ENCODE measurements at regions not wholly inside any gene's neighbourhood (a gene's known extent, or its start where the extent isn't known, plus 50 kb on each side); places are given as distances from the start of the nearest gene placed in this dataset.

DNA sequence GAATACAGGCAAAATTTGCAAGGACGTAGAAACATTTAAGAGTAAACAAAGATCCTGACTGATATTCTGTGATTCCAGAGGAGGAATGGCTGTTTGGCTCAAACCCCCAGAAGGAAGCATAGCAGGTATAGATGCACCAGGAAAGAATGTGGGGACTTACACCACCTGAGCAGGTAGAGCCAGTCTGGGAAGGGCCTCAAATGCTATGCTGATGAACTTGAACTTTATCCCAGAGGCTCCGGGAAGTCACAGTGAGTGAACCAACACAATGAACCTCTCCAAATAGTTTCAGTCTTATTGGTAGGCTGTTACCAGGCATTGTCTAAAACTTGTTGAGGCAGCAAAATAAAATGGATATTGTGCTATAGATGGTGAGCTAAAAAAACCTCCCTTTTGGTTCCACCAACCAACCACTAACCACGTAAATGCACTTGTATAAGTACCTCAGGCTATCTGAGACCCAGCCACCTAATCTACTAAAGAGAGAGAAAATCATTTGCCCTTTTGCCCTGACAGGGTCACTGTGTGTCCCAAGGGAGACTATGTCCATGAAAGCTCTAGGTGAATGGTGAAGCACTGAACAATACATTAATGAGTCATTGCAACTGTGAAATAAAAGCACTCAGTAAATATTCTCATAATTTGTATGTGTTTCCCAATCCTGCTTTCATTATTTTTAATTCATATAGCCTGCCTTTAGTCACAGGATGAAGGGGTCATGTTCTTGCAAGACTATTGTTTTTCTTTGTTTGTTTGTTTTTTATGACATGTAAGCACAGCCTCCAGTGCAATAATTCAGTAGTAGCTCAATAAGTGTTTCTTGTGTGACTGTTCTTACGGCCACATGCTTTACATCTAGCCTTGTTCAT is 911.6 kb downstream of the EPHA4 start:
- no peaks in the 10 kb centered on the region for H3K9me3 ChIP-seq
- intact Hi-C loops (cut with DNase I; ENCODE audit: low total_unique reads) = no loop called here
- TF ChIP-seq POLR2AphosphoS5 (IDR thresholded peaks at IDR 0.05) (no peak), POLR2A (IDR thresholded peaks at IDR 0.05) (no peak)
- TF ChIP-seq, protein P1, sequence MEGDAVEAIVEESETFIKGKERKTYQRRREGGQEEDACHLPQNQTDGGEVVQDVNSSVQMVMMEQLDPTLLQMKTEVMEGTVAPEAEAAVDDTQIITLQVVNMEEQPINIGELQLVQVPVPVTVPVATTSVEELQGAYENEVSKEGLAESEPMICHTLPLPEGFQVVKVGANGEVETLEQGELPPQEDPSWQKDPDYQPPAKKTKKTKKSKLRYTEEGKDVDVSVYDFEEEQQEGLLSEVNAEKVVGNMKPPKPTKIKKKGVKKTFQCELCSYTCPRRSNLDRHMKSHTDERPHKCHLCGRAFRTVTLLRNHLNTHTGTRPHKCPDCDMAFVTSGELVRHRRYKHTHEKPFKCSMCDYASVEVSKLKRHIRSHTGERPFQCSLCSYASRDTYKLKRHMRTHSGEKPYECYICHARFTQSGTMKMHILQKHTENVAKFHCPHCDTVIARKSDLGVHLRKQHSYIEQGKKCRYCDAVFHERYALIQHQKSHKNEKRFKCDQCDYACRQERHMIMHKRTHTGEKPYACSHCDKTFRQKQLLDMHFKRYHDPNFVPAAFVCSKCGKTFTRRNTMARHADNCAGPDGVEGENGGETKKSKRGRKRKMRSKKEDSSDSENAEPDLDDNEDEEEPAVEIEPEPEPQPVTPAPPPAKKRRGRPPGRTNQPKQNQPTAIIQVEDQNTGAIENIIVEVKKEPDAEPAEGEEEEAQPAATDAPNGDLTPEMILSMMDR (IDR thresholded peaks at IDR 0.05) = no peak
- H3K4me3 ChIP-seq = no peak overlapping the region
- no peaks in the 10 kb centered on the region for H3K36me3 ChIP-seq
- peak in 1 of 2 donors; percentile 33 for DNase-seq (ENCODE audit: low spot score in 2 of 2)
- peak overlapping the region; percentile 27 to 33 for H3K27ac ChIP-seq
- no peaks in the 10 kb centered on the region for H3K4me1 ChIP-seq
- H3K27me3 ChIP-seq = no peaks in the 10 kb centered on the region

DNA sequence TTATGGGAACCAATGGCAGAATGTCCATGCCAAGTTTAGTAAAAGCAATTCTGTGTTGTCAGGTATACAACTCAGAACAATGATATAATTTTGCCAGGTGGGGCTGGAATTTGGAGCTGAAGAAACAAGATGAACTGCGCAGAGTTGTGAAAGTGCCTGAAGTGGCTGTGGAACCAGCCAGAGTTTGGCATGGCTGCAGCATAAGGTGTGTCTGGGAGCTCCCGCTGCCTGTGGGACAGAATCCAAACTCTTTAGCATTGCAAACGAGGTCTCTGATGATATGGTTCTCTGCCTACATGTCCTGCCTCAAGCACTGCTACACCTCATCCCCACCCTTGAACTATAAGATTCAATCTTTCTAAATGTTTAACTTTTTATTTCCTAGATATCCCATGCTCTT is 909.7 kb downstream of the EPHA4 start:
- intact Hi-C loops (cut with DNase I; ENCODE audit: low total_unique reads) = no loop called here
- Histone ChIP-seq H3K36me3 (no peaks in the 10 kb centered on the region), H3K27ac (no peak overlapping the region)

DNA sequence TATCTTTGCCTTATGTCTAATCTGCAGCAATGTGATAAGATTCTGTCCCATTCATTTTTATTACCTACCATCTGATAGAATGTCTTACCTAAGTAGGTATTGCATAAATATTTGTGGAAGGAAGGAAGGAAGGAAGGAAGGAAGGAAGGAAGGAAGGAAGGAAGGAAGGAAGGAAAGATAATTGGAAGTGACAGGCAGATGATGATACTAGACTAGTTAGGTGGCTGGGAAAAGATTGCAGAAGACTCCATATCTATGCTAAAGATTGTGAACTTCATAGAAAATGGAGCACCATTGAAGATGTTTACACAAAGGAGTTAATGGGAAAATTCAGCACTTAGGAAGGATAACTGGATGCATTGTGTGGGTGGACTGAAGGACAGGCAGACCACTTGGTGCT is 909.0 kb downstream of the EPHA4 start:
- Histone ChIP-seq H3K27me3 (no peaks in the 10 kb centered on the region), H3K36me3 (no peaks in the 10 kb centered on the region), H3K27ac (no peak overlapping the region), H3K4me3 (no peak overlapping the region), H3K9me3 (no peaks in the 10 kb centered on the region), H3K4me1 (no peaks in the 10 kb centered on the region)
- TF ChIP-seq, protein P1 (IDR thresholded peaks at IDR 0.05) = no peak
- TF ChIP-seq POLR2A (IDR thresholded peaks at IDR 0.05) (no peak), POLR2AphosphoS5 (IDR thresholded peaks at IDR 0.05) (no peak)
- intact Hi-C loops (cut with DNase I; ENCODE audit: low total_unique reads) = no loop called here
- no peak for DNase-seq (ENCODE audit: low spot score in 2 of 2)

More for the DNA sequence above, 909.7 kb downstream of the EPHA4 start:
- Histone ChIP-seq H3K9me3 (no peaks in the 10 kb centered on the region), H3K27me3 (no peaks in the 10 kb centered on the region), H3K4me3 (no peak overlapping the region), H3K4me1 (no peaks in the 10 kb centered on the region)
- DNase-seq (ENCODE audit: low spot score in 2 of 2) = no peak
- TF ChIP-seq, protein P1 (IDR thresholded peaks at IDR 0.05) = no peak
- no peak for TF ChIP-seq POLR2A (IDR thresholded peaks at IDR 0.05)

DNA sequence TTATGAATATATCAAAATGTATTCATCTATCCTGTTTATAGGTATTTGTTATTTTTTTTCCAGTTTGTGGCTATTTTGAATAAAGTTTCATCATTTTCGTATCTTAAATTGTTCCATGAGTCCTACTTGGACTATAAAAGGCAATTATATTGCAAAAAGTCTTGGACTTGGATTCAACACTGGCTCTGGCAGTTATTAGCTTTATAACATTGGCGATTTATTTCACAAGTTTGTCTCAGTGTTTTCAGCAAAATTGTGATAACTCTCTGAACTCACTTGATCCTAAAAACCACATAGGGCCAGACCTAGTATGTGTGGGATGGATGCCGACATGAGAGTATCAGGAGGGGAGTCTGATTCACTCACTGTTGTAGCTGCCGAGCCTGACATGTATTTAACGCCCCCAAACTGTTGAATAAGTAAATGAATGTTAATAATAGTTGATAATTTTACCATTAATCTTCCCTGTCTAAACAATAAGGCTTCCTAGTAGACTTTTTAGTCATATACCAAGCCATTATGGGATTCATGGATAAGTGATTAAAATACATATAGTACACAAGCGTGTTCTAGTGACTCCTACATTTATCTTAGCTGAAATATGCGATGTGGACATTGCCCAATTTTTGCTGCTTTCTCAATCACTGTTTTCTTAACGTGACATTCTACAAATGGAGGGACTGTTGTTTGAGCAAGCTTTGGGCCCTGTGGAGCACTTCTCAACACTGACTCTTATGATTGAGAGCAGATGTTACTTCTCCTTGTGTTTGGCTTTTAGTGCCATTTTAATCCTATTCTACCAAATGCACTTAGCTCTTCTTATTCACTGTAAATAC is 907.6 kb downstream of the EPHA4 start:
- no peaks in the 10 kb centered on the region for H3K36me3 ChIP-seq
- H3K27me3 ChIP-seq = no peaks in the 10 kb centered on the region
- no peak overlapping the region for H3K27ac ChIP-seq
- TF ChIP-seq POLR2A (IDR thresholded peaks at IDR 0.05) = no peak
- TF ChIP-seq POLR2AphosphoS5 (IDR thresholded peaks at IDR 0.05) = no peak
- TF ChIP-seq, protein P1 (IDR thresholded peaks at IDR 0.05) = no peak
- intact Hi-C loops (cut with DNase I; ENCODE audit: low total_unique reads) = no loop called here
- DNase-seq (ENCODE audit: low spot score in 2 of 2) = no peak
- no peak overlapping the region for H3K4me3 ChIP-seq
- H3K9me3 ChIP-seq = no peaks in the 10 kb centered on the region
- no peaks in the 10 kb centered on the region for H3K4me1 ChIP-seq

DNA sequence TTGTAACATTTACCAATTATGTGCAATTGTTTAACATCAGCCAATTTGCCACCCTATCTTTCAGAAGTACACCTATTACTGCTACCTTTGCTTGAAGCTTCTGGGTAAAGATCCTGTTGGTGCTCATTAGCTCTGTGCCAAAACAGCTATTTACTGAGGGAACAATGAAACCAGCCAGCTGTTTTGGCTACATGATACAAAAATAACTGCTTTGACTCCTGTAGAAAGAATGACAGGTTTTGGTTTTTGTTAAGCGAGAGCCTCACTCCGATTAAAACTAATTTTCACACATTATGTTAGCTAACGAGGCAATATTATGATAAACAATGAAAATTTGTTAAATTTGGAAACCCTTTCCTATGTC is 907.0 kb downstream of the EPHA4 start:
- intact Hi-C loops (cut with DNase I; ENCODE audit: low total_unique reads) = no loop called here
- TF ChIP-seq POLR2A (IDR thresholded peaks at IDR 0.05) = no peak
- no peak overlapping the region for H3K27ac ChIP-seq
- H3K9me3 ChIP-seq = no peaks in the 10 kb centered on the region
- no peak for DNase-seq (ENCODE audit: low spot score in 2 of 2)
- H3K4me3 ChIP-seq = no peak overlapping the region
- no peaks in the 10 kb centered on the region for H3K36me3 ChIP-seq
- no peaks in the 10 kb centered on the region for H3K27me3 ChIP-seq
- H3K4me1 ChIP-seq = no peaks in the 10 kb centered on the region

Measured in breast epithelium (tissue), 4 donors.